GM10266 (cell line): ENCODE measurements at regions not wholly inside any gene's neighbourhood (a gene's known extent, or its start where the extent isn't known, plus 50 kb on each side); places are given as distances from the start of the nearest gene placed in this dataset.

Experiments used
- DNase-seq: peaks from one replicate; pipeline ENCODE4 v3.0.0; 2012; ENCODE audit errors: extremely low spot score
- CTCF ChIP-seq: IDR thresholded peaks from 2 replicates; pipeline ENCODE4 v1.5.1; 2012; ENCODE audit warnings: mild to moderate bottlenecking, low read depth; ENCODE audit not compliant: control insufficient read depth, insufficient read depth; ENCODE audit errors: missing control alignments

DNA sequence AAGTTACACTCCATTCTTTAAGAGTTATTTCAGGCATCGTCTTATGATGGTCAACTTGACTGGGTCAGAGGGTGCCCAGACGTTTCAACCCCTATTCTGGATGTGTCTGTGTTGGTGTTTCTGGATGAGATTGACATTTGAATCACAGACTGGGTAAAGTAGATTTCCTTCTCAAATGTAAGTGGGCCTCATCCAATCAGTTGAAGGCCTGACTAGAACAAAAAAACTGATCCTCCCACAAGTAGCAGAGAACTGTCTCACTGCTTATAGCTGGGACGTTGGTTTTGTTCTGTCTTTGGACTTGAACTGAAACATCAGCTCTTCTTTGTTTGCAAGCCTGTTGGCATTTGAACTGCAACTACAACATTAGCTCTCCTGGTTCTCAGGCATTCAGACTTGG is 76.3 kb upstream of the LYZL1 start:
- no peak for TF ChIP-seq CTCF
- no peak for DNase-seq

GRCh38 chr10:29214551-29214950 is 74.3 kb upstream of the LYZL1 start:
- DNase-seq = no peak
- no peak for TF ChIP-seq CTCF

- TF ChIP-seq CTCF = no peak
- DNase-seq = no peak
Observed at GRCh38 chr10:29217292-29217738, 71.6 kb upstream of the LYZL1 start.

DNA sequence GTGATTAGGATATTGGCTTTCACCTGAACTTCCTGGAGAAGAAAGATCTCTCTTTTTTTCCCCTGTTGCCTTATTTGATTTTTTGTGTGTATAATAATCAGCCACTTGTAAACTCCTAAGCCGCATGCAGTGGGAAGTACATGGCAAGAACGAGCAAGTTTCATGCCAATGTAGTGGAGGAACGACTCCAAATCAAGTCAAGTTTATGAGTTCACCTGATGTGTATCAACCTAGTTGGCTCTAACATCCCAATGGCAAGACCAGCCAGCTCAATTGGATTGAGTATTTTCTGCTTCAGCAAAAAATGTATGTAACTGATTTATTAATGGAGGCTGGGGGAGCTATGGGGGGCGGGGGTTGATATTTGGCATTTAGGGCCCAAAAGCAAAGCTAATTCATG is 65.5 kb upstream of the LYZL1 start:
- TF ChIP-seq CTCF = no peak
- DNase-seq = no peak

DNA sequence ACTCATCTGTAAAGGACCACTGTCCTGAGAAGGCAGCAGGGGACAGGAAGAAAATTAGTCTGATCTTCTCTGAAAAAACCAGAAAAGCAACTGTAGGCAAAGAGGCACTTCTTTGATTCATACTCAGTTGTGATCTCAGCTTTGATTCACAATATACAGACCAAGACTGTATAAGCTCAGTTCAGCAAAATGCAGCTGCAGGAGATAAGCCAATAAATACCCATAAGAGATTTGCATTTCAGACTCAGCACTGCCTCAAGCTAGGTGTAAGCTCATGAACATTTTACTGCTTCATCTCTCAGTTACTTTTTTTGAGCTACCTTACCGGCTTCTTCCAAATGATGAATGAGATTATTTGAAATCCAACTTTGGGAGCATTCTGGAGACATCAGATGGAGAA is 64.2 kb upstream of the LYZL1 start:
- no peak for TF ChIP-seq CTCF
- no peak for DNase-seq

DNA sequence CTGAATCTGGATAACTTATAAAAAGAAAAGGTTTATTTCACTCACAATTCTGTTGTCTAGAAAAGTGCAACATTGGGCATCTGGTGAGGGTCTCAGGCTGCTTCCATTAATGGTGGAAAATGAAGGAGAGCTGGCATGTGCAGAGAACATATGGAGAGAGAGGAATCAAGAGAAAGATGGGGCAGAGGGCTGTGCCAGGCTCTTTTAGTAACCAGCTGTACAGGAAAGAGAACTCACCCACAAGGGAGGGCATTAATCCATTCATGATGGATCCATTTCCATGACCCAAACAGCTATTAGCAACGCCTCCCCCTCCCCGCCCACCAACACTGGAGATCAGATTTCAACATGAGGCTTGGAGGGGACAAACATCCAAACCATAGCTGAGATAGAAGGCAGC is 61.7 kb upstream of the LYZL1 start:
- TF ChIP-seq CTCF = no peak
- no peak for DNase-seq

DNA sequence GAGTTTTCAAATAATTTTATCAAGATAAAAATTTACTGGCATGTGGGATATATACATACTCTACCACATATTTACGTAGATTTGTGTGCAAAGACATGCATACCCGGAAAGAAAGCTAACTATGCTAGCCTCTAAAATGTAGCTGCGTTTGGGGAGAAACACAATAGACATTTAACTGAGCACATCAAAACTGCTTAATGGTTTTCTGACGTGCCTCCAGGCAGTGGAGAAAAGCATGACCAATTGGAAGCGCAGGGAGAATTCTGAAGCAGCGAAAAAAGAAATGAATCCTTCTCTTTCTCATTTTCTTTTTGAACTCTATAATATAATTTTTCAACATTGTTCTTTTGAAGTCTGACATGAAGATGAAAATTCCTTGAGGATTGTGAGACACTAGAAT is 60.3 kb upstream of the LYZL1 start:
- TF ChIP-seq CTCF = no peak
- no peak for DNase-seq
